PC-3 (cell line): ENCODE measurements at regions not wholly inside any gene's neighbourhood (a gene's known extent, or its start where the extent isn't known, plus 50 kb on each side); places are given as distances from the start of the nearest gene placed in this dataset.

Source experiments
- ATAC-seq: fragments of 200-7000 bp; cut with Tn5 transposase; 2 replicates; pipeline ENCODE4 v1.9.1; 2020; ENCODE audit warnings: mild to moderate bottlenecking, moderate library complexity
- BruUV-seq: library from RNA; stranded (reverse); fragments of 400-500 nt; replicated peaks from 2 replicates; lab custom pipeline; 2021; lab: Mats Ljungman, UMichigan
- CTCF ChIA-PET: fragments of 300-600 bp; sonication (Branson Sonifier 250); formaldehyde crosslinking; loops from one replicate; lab custom pipeline; 2022; ENCODE audit warnings: antibody characterized with exemption; lab: Charles Lee
- POLR2A ChIA-PET: fragments of 300-600 bp; sonication (Branson Sonifier 250); formaldehyde crosslinking; loops from one replicate; lab custom pipeline; 2022; ENCODE audit warnings: antibody characterized with exemption; ENCODE audit not compliant: unreplicated experiment; lab: Charles Lee
- DNase-seq: peaks from one replicate; pipeline ENCODE4 v3.0.0-alpha.2; 2015
- H2AFZ ChIP-seq: fragments of 300-600 bp; sonication (generic); 2 replicates; pipeline ENCODE4 v1.6.0; 2016; ENCODE audit warnings: antibody characterized with exemption, low read length
- H3F3A ChIP-seq: fragments of 300-600 bp; sonication (generic); one replicate; pipeline ENCODE4 v1.6.0; 2017; ENCODE audit warnings: antibody characterized with exemption, low read length, control low read depth, mild to moderate bottlenecking; ENCODE audit not compliant: unreplicated experiment
- H3K27ac ChIP-seq: fragments of 300-600 bp; sonication (generic); 2 replicates; pipeline ENCODE4 v1.5.1; 2016; ENCODE audit warnings: mild to moderate bottlenecking, low read length
- H3K27me3 ChIP-seq: fragments of 300-600 bp; sonication (generic); 2 replicates; pipeline ENCODE4 v1.6.1; 2016; ENCODE audit warnings: low read length, mixed read lengths
- H3K36me3 ChIP-seq: fragments of 300-600 bp; sonication (generic); 2 replicates; pipeline ENCODE4 v1.6.1; 2016; ENCODE audit warnings: low read depth, mixed run types, low read length, mixed read lengths
- H3K4me1 ChIP-seq: fragments of 300-600 bp; sonication (generic); 2 replicates; pipeline ENCODE4 v1.5.1; 2016; ENCODE audit warnings: low read length; ENCODE audit not compliant: insufficient read depth
- H3K4me2 ChIP-seq: fragments of 300-600 bp; sonication (generic); 2 replicates; pipeline ENCODE4 v1.6.0; 2016; ENCODE audit warnings: low read length
- H3K4me3 ChIP-seq: fragments of 300-600 bp; sonication (generic); 2 replicates; pipeline ENCODE4 v1.5.1; 2016; ENCODE audit warnings: mild to moderate bottlenecking, low read length, mixed read lengths
- H3K79me2 ChIP-seq: fragments of 300-600 bp; sonication (generic); 2 replicates; pipeline ENCODE4 v1.6.1; 2017; ENCODE audit warnings: low read length, mixed read lengths
- H3K9ac ChIP-seq: fragments of 300-600 bp; sonication (generic); 2 replicates; pipeline ENCODE4 v1.6.0; 2016; ENCODE audit warnings: mild to moderate bottlenecking, low read length
- H3K9me2 ChIP-seq: fragments of 300-600 bp; sonication (generic); replicated peaks from 2 replicates; pipeline ENCODE4 v1.6.1; 2016; ENCODE audit warnings: mixed run types, low read length, mixed read lengths
- H3K9me3 ChIP-seq: fragments of 300-600 bp; sonication (generic); 2 replicates; pipeline ENCODE4 v1.6.1; 2016; ENCODE audit warnings: low read length, mixed read lengths
- H4K20me1 ChIP-seq: fragments of 300-600 bp; sonication (generic); 2 replicates; pipeline ENCODE4 v1.6.1; 2016; ENCODE audit warnings: low read length, mixed read lengths
- EZH2 ChIP-seq: fragments of 300-600 bp; sonication (generic); IDR thresholded peaks from one replicate; pipeline ENCODE4 v1.6.1; 2017; ENCODE audit warnings: antibody characterized with exemption, mild to moderate bottlenecking, low read length; ENCODE audit not compliant: unreplicated experiment
- EZH2phosphoT487 ChIP-seq: fragments of 300-600 bp; sonication (generic); IDR thresholded peaks from 2 replicates; pipeline ENCODE4 v1.6.1; 2018; ENCODE audit warnings: mild to moderate bottlenecking, antibody characterized with exemption, low read length, borderline replicate concordance
- intact Hi-C: fragments of 100-400 bp; cut with micrococcal nuclease; formaldehyde crosslinking; loops from 2 replicates; pipeline ENCODE4 v1.9.0; 2023
- TF ChIP-seq, protein P1 (sequence below): fragments of 300-600 bp; sonication (generic); conservative IDR thresholded peaks from 2 replicates; pipeline ENCODE4 v1.5.1; 2017; ENCODE audit warnings: antibody characterized with exemption, low read depth, mild to moderate bottlenecking, low read length

DNA sequence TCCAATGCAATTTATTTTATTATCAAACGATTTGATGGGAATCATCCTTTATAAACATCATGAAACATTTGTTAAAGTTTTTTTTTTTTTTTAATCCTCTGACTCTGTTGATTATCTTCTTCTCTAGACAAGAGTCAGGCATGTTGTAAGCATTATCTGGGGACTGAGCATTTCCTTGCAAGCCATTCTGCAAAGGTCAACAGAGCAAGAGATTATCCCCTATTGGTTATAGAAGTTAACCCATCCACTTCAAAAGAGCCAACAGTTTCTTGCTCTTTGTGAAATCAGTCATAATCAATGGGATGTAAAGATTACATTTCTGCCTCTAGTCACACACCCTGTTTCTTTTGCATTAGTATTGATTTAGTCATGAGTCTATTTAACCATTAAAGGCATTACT is 368.8 kb upstream of the ADGRL4 start:
- H3K4me1 ChIP-seq, result no peaks in the 10 kb centered on the region
- H3K27ac ChIP-seq, result no peak overlapping the region
- no peaks in the 10 kb centered on the region for H3K9me3 ChIP-seq
- no peaks in the 10 kb centered on the region for H3K79me2 ChIP-seq
- no peak overlapping the region for H3K4me3 ChIP-seq
- no peaks in the 10 kb centered on the region for H4K20me1 ChIP-seq
- ChIA-PET CTCF (no interaction called here), POLR2A (no interaction called here)
- H3K9ac ChIP-seq, result no peak overlapping the region
- no peak overlapping the region for H3K4me2 ChIP-seq
- intact Hi-C loops, result no loop called here
- TF ChIP-seq, protein P1, sequence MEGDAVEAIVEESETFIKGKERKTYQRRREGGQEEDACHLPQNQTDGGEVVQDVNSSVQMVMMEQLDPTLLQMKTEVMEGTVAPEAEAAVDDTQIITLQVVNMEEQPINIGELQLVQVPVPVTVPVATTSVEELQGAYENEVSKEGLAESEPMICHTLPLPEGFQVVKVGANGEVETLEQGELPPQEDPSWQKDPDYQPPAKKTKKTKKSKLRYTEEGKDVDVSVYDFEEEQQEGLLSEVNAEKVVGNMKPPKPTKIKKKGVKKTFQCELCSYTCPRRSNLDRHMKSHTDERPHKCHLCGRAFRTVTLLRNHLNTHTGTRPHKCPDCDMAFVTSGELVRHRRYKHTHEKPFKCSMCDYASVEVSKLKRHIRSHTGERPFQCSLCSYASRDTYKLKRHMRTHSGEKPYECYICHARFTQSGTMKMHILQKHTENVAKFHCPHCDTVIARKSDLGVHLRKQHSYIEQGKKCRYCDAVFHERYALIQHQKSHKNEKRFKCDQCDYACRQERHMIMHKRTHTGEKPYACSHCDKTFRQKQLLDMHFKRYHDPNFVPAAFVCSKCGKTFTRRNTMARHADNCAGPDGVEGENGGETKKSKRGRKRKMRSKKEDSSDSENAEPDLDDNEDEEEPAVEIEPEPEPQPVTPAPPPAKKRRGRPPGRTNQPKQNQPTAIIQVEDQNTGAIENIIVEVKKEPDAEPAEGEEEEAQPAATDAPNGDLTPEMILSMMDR, result no peak
- TF ChIP-seq EZH2 (no peak), EZH2phosphoT487 (no peak)
- BruUV-seq, result no TSS peak
- H3K36me3 ChIP-seq, result no peaks in the 10 kb centered on the region
- H3F3A ChIP-seq, result no peaks in the 10 kb centered on the region
- H3K9me2 ChIP-seq, result no peaks in the 10 kb centered on the region
- ATAC-seq (no peak), DNase-seq (no peak)
- H3K27me3 ChIP-seq, result no peaks in the 10 kb centered on the region
- no peak overlapping the region for H2AFZ ChIP-seq

DNA sequence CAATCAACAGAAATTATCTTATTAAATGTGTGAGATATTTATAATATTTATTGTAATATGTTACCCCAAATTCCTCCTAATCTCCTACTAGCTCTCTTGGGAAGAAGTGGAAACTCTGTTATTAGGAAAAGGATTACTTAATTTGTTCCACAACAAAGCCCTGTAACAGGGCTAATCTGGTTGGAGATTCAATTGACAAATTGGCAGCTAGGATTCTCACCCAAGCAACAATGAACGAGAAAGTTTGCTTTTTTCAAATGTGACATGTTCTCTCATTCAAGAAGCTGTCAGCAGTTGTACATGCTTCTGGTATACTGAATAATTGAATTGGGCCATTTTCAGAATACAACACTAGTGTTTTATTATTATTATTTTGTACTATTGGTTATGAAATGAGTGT is 367.9 kb upstream of the ADGRL4 start:
- Histone ChIP-seq H3K27ac (no peak overlapping the region), H2AFZ (no peak overlapping the region), H3K79me2 (no peaks in the 10 kb centered on the region), H3F3A (no peaks in the 10 kb centered on the region), H3K36me3 (no peaks in the 10 kb centered on the region), H3K9me3 (no peaks in the 10 kb centered on the region), H3K4me3 (no peak overlapping the region), H3K4me2 (no peak overlapping the region), H4K20me1 (no peaks in the 10 kb centered on the region), H3K9me2 (no peaks in the 10 kb centered on the region), H3K9ac (no peak overlapping the region), H3K27me3 (no peaks in the 10 kb centered on the region), H3K4me1 (no peaks in the 10 kb centered on the region)
- no TSS peak for BruUV-seq
- no peak for ATAC-seq
- CTCF ChIA-PET, result no interaction called here
- TF ChIP-seq, protein P1, result no peak
- TF ChIP-seq EZH2 (no peak), EZH2phosphoT487 (no peak)
- POLR2A ChIA-PET, result no interaction called here
- intact Hi-C loops, result no loop called here
- no peak for DNase-seq

DNA sequence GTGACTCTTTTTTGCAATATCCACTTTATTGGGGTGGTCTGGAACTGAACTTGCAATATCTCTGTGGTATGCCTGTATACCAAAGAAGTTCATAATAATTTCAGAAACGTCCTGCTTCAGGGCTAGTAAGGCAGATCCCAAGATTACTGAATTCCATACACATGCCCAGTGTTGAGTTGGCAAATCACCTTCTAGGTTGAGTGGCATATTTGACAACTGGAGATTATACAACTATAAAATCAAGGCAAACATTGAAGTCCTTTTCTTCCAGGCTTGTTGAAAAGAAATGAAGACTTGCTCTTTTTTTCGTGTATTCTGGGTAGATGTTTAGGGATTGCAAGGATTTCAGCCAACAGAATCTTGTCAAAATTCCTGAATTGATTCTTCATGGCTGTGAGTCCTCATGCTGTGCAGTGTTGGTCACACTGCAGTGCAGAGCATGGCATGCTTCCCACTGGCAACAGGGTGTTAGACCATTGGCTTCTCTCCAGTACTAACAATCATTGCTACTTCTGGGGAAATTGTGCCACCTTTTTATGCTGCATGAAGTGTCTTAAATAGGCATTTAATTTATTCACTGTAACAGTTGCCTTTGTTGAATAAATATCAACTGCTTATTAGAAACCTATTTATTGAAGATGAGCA is 367.1 kb upstream of the ADGRL4 start:
- Histone ChIP-seq H2AFZ (no peak overlapping the region), H3K9ac (no peak overlapping the region), H3K27ac (no peak overlapping the region), H3K4me3 (no peak overlapping the region), H3K4me2 (no peak overlapping the region), H3K9me2 (no peaks in the 10 kb centered on the region), H3K36me3 (no peaks in the 10 kb centered on the region), H3K4me1 (no peaks in the 10 kb centered on the region), H3K9me3 (no peaks in the 10 kb centered on the region), H3K27me3 (no peaks in the 10 kb centered on the region), H3K79me2 (no peaks in the 10 kb centered on the region), H3F3A (no peaks in the 10 kb centered on the region), H4K20me1 (no peaks in the 10 kb centered on the region)
- peak; percentile 61 for ATAC-seq
- DNase-seq, result no peak
- BruUV-seq, result no TSS peak
- intact Hi-C loops, result no loop called here
- POLR2A ChIA-PET, result no interaction called here
- CTCF ChIA-PET, result no interaction called here
- no peak for TF ChIP-seq EZH2phosphoT487
- no peak for TF ChIP-seq EZH2
- TF ChIP-seq, protein P1, result no peak
